GM12865 (cell line): ENCODE measurements at regions not wholly inside any gene's neighbourhood (a gene's known extent, or its start where the extent isn't known, plus 50 kb on each side); places are given as distances from the start of the nearest gene placed in this dataset.
"Not testable (repeated sequence)": the region's sequence is repeated elsewhere in the genome, so short reads cannot be mapped to it uniquely, and the experiment has no call there.

Experiments used
- DNase-seq: peaks from one replicate; pipeline ENCODE4 v3.0.0; 2010; ENCODE audit warnings: low read depth
- H3K4me3 ChIP-seq: 2 replicates; pipeline ENCODE4 v1.5.1; 2011; ENCODE audit warnings: mild to moderate bottlenecking, low read depth, low read length, control low read depth
- TF ChIP-seq, protein P1 (sequence below): IDR thresholded peaks from 2 replicates; pipeline ENCODE4 v1.5.1; 2011; ENCODE audit warnings: low read length, control low read depth, low read depth, inconsistent platforms; ENCODE audit not compliant: insufficient read depth; ENCODE audit errors: missing control alignments

- no peak for DNase-seq
- TF ChIP-seq, protein P1, sequence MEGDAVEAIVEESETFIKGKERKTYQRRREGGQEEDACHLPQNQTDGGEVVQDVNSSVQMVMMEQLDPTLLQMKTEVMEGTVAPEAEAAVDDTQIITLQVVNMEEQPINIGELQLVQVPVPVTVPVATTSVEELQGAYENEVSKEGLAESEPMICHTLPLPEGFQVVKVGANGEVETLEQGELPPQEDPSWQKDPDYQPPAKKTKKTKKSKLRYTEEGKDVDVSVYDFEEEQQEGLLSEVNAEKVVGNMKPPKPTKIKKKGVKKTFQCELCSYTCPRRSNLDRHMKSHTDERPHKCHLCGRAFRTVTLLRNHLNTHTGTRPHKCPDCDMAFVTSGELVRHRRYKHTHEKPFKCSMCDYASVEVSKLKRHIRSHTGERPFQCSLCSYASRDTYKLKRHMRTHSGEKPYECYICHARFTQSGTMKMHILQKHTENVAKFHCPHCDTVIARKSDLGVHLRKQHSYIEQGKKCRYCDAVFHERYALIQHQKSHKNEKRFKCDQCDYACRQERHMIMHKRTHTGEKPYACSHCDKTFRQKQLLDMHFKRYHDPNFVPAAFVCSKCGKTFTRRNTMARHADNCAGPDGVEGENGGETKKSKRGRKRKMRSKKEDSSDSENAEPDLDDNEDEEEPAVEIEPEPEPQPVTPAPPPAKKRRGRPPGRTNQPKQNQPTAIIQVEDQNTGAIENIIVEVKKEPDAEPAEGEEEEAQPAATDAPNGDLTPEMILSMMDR = no peak
- H3K4me3 ChIP-seq = no peak overlapping the region
Measured at GRCh38 chr5:114903767-114904166, 265.9 kb downstream of the TRIM36 start.

DNA sequence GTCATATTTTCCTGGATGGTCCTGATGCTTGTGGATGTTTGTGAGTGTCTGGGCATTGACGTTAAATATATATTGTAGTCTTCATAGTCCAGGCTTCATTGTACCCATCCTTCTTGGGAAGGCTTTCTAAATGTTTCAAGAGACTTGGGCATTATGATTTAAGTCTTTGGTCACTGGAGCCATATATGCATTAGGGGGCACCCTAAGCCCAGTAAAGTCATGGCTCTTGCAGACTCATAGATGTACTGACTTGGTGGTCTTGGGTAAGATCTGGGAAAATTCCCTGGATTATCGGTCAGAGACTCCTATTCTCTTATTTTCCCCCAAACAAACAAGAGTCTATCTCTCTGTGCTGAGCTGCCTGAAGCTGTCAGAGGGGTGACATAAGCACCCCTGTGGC, 271.1 kb downstream of the TRIM36 start:
- no peak overlapping the region for H3K4me3 ChIP-seq
- TF ChIP-seq, protein P1 = peak; percentile 3
- peak; percentile 15 for DNase-seq

- TF ChIP-seq, protein P1 = no peak
- H3K4me3 ChIP-seq = no peak overlapping the region
- DNase-seq = no peak
Measured at GRCh38 chr5:114883675-114884074, 286.0 kb downstream of the TRIM36 start.

GRCh38 chr5:114859438-114859735, 310.3 kb downstream of the TRIM36 start:
- DNase-seq = no peak
- TF ChIP-seq, protein P1 = no peak
- H3K4me3 ChIP-seq = no peak overlapping the region

DNA sequence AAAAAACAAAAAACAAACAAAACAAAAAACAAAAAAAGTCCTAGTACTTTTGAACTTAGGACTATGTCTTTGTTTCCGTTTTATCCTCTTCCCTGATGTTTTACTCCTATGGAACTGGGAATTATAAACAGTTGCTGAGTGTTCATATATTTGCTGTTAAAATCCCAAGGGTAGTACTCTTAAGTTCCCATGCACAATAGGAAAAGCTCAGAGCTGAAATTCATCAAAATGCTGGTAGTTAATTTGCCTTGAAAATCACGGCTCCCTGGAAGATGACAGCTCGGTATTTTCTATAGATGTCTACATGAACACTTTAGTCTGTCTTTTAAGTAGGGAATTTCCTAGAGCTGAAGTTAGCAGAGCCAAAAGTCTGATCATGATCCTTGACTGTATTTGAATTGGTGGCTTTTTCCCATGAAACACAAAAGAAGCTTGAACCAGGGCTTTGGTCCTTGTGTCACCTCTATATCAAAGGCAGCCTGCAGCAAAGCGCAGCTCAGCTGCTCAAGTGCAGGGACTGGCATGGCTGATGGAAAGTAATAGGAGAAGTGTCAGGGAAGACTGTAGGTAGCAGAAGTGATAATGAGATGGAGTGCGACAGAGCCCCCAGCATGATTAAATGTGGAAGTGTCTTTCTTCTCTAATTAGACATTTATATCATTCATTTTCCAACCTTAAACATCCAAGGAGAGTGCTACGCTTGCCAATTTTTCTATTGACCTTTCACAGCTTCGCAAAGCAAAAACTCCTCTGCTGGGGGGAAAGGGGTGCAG, 310.9 kb downstream of the TRIM36 start:
- TF ChIP-seq, protein P1 = no peak
- no peak overlapping the region for H3K4me3 ChIP-seq
- DNase-seq = no peak

DNA sequence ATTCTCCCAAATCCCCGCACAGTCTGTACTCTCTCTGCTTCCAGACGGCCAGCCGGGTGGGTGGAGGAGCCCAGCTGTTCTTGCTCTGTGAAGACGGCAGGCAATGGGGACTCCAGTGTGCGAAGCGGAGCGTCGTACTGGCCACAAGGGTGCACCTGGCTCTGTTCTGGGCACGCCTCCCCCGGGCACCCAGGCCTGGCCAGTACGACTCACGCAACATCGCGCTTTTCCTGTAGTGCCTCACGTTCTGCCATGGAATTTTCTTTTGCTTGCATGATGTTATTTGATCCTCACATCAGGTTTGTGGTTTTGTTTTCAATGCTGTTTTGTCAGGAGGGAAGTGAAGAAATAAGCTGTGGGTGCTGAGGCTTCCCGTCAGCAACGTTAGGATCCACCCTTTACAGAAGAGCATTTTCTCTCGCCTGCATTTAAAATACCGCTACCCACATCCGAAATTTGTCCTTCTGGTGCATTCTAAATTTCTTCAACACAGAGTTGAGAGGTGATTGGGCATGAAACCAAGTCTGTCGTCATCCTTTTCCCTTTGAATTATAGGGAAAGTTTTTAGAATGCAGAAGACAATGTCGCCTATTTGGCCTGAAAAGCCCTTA, 311.7 kb downstream of the TRIM36 start:
- H3K4me3 ChIP-seq = no peak overlapping the region
- TF ChIP-seq, protein P1 = no peak
- DNase-seq = peak; percentile 8

DNA sequence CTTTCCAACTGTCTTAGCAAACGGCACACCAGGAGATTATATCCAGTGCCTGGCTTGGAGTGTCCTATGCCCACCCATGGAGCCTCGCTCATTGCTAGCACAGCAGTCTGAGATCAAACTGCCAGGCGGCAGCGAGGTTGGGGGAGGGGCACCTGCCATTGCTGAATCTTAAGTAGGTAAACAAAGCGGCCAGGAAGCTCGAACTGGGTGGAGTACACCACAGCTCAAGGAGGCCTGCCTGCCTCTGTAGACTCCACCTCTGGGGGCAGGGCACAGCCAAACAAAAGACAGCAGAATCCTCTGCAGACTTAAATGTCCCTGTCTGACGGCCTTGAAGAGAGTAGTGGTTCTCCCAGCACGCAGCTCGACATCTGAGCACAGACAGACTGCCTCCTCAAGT, 325.0 kb downstream of the TRIM36 start:
- not testable (repeated sequence) for DNase-seq

More for the DNA sequence above, 325.0 kb downstream of the TRIM36 start:
- not testable (repeated sequence) for H3K4me3 ChIP-seq
